Brain microvascular endothelial cell (primary cell): ENCODE measurements at regions not wholly inside any gene's neighbourhood (a gene's known extent, or its start where the extent isn't known, plus 50 kb on each side); places are given as distances from the start of the nearest gene placed in this dataset.

Experiments
- DNase-seq: peaks from one replicate; pipeline ENCODE4 v3.0.0-alpha.2; 2020
- H3K27ac ChIP-seq: fragments of 250-450 bp; sonication (Bioruptor Pico); 2 replicates; pipeline ENCODE4 v1.5.1; 2020; ENCODE audit warnings: mild to moderate bottlenecking, moderate library complexity
- H3K27me3 ChIP-seq: fragments of 250-450 bp; sonication (Bioruptor Pico); replicated peaks from 2 replicates; pipeline ENCODE4 v1.5.1; 2020; ENCODE audit warnings: mild to moderate bottlenecking
- H3K36me3 ChIP-seq: fragments of 250-450 bp; sonication (Bioruptor Pico); replicated peaks from 2 replicates; pipeline ENCODE4 v1.5.1; 2020; ENCODE audit warnings: mild to moderate bottlenecking
- H3K4me3 ChIP-seq: 2 replicates; pipeline ENCODE4 v1.5.1; 2011; ENCODE audit warnings: low read depth, mild to moderate bottlenecking, control low read depth, low read length, moderate library complexity
- CTCF ChIP-seq: IDR thresholded peaks from 2 replicates; pipeline ENCODE4 v1.5.1; 2011; ENCODE audit warnings: low read depth, mild to moderate bottlenecking, moderate library complexity, low read length, control low read depth, inconsistent platforms; ENCODE audit errors: missing control alignments
- in situ Hi-C: cut with HindIII; loops from 2 replicates; pipeline ENCODE4 v1.10.0; 2017; ENCODE audit warnings: low sequenced_read_pairs, low pct_ligation_motif_present

DNA sequence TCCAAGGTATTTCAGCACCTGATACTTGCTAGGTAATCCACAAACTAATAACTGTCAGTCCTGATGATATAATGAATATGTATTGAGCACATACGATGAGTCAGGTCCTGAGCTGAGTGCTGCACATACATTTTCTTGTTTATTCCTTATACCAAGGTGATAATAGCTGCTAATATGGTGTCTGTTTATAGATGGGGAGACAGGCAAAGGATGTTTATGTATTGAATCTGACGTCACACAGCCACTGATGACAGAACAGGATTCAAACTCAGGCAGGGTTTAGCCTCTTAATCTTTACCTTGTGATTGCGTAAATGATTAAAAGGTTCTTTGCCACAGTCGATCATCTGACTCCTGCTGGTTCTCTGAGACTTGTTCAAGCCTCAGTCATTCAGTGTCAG, 609.9 kb upstream of the CPEB2 start:
- Histone ChIP-seq H3K4me3 (no peak overlapping the region), H3K27me3 (no peaks in the 10 kb centered on the region), H3K36me3 (no peaks in the 10 kb centered on the region), H3K27ac (no peak overlapping the region)
- no peak for DNase-seq
- TF ChIP-seq CTCF = no peak
- in situ Hi-C loops = no loop called here

DNA sequence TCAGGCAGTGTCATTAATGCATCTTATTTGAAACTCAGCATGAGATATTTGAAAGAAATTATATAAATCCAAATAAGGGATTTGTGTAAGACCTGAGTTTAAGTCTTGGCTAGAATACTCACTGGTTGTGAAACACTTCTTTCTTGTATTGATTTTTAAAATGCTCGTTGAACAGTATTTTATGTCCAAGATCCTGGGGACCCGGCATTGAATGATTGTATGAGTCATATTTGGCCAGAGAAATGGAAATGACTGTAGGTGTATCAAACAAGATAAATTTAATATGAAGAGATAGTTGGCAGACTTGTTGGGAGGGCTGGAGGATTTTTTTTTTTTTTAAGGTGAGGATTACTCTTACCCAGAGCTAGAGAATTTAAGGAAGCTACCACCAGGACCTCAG, 606.1 kb upstream of the CPEB2 start:
- Histone ChIP-seq H3K4me3 (no peak overlapping the region), H3K27me3 (no peaks in the 10 kb centered on the region), H3K36me3 (no peaks in the 10 kb centered on the region), H3K27ac (no peak overlapping the region)
- DNase-seq = no peak
- TF ChIP-seq CTCF = no peak
- in situ Hi-C loops = no loop called here

DNA sequence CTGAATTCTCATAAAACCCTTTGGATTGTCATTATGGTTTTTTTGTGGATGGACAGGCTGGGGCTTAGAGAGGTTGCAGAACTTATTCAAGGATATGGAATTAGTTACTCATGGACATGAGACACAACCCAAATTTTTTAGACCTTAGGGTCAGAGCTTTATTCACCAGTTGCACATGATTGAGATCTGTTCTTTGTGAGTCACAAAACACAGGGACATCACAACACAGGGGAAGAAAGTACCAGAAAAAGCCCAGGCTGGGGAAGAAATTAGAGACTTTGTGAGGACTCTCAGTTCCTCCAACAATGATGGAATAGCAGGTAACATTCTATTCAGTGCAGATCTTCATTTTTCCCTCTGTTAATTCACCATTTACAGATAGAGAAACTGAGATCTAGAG, 602.4 kb upstream of the CPEB2 start:
- H3K4me3 ChIP-seq = no peak overlapping the region
- H3K36me3 ChIP-seq = no peaks in the 10 kb centered on the region
- H3K27ac ChIP-seq = no peak overlapping the region
- in situ Hi-C loops = no loop called here
- no peak for DNase-seq
- TF ChIP-seq CTCF = no peak
- no peaks in the 10 kb centered on the region for H3K27me3 ChIP-seq

- in situ Hi-C loops = no loop called here
- DNase-seq = no peak
- H3K4me3 ChIP-seq = no peak overlapping the region
- no peaks in the 10 kb centered on the region for H3K27me3 ChIP-seq
- H3K27ac ChIP-seq = no peak overlapping the region
- TF ChIP-seq CTCF = no peak
- no peaks in the 10 kb centered on the region for H3K36me3 ChIP-seq
These were observed 602.0 kb upstream of the CPEB2 start for GRCh38 chr4:14400307-14400706.

GRCh38 chr4:14403132-14403531, 599.1 kb upstream of the CPEB2 start:
- Histone ChIP-seq H3K4me3 (no peak overlapping the region), H3K27ac (no peak overlapping the region), H3K27me3 (no peaks in the 10 kb centered on the region), H3K36me3 (no peaks in the 10 kb centered on the region)
- in situ Hi-C loops = no loop called here
- no peak for TF ChIP-seq CTCF
- DNase-seq = no peak

DNA sequence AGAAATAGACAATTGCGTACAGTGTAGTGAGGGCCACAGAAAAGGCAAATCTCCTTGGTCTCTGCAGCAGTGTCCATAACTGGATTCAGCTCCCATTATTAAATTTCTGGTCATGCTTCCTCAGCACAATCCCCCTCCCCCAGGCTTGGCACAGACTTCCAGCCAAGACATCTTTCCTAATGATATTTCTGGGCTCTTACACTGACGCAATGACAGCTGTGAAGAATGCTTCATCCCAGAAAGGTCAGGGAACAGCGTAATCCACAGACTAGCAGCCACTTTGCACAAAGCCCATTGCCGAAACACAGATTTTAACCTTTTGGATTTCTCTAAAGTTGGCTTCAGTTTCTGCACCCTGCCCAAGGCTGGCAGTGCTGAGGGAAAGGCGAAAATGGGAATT, 597.6 kb upstream of the CPEB2 start:
- Histone ChIP-seq H3K27me3 (no peaks in the 10 kb centered on the region), H3K27ac (no peak overlapping the region), H3K4me3 (no peak overlapping the region), H3K36me3 (no peaks in the 10 kb centered on the region)
- in situ Hi-C loops = no loop called here
- DNase-seq = no peak
- TF ChIP-seq CTCF = no peak
